ENCODE measurements at regions not wholly inside any gene's neighbourhood (a gene's known extent, or its start where the extent isn't known, plus 50 kb on each side); places are given as distances from the start of the nearest gene placed in this dataset.

DNA sequence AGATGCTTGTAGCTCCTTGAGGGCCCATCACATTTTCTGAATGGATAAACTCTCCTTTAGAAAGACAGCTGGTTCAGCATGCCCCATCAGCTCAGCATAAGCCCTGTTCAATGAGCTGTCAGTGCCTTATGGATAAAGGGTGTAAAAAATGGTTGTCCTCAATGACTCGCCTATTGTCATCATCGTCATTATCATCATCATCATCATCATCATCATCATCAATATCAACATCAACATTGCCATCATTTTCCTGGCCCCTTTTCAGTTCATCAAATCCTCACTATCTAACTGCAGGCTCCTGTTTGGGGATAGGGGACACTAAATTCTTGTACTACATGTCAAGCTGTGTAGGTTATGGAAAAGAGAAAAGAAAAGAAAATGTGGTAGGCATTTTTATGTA is 310.7 kb upstream of the MTNR1B start:
- no peak overlapping the region for H2AFZ ChIP-seq (ENCODE audit: low read depth)
- H3K27me3 ChIP-seq (ENCODE audit: insufficient read depth), result no peaks in the 10 kb centered on the region

DNA sequence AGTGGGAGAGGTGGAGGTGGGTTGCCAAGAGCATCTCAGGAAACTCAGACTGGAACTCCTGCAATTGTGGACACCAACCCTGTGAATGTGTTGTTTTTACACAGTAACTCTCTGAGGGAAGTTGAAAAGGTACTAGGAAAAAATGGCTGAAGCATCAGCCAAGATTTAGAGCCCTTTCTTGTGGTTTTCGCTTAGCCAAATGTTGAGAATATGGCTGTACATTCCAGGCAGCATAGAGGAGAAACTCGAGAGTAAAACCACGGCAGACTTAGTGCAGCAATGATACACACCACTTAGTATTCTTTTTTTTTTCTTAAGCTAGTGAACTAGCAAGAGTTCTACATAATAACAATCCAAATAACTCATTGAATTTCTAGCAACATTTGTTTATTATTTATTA is 309.7 kb upstream of the MTNR1B start:
- H3F3A ChIP-seq (replicated peaks; ENCODE audit: insufficient read depth), result no peaks in the 10 kb centered on the region
- peaks cover 0 to 4% of the 10 kb centered on the region in 2 experiments; a peak in 1 of 4 replicates for H3K4me1 ChIP-seq (ENCODE audit: control insufficient read depth in 1 of 2, insufficient read depth in 2 of 2, low read depth in 1 of 2, low read length in 1 of 2)
- H3K36me3 ChIP-seq (replicated peaks in 1 of 2; ENCODE audit: control insufficient read depth in 1 of 2, insufficient read depth in 2 of 2, low read length in 1 of 2), result no peaks in the 10 kb centered on the region
- ChIA-PET POLR2A (no interaction called here), CTCF (no interaction called here)
- no peaks in the 10 kb centered on the region for H3K79me2 ChIP-seq (ENCODE audit: insufficient read depth)
- H3K9ac ChIP-seq, result no peak overlapping the region
- H3K27ac ChIP-seq (ENCODE audit: low read depth in 2 of 2, low read length in 1 of 2), result no peak overlapping the region
- no peaks in the 10 kb centered on the region for H3K27me3 ChIP-seq (ENCODE audit: insufficient read depth)
- no peaks in the 10 kb centered on the region for H3K9me2 ChIP-seq
- H2AFZ ChIP-seq (ENCODE audit: low read depth), result no peak overlapping the region
- DNase-seq, result no peak
- H3K9me3 ChIP-seq, result no peaks in the 10 kb centered on the region
- no peak overlapping the region for H3K4me2 ChIP-seq
- TF ChIP-seq, protein P1, sequence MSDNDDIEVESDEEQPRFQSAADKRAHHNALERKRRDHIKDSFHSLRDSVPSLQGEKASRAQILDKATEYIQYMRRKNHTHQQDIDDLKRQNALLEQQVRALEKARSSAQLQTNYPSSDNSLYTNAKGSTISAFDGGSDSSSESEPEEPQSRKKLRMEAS (IDR thresholded peaks at IDR 0.05; ENCODE audit: low read depth), result no peak
- TF ChIP-seq RXRA (IDR thresholded peaks at IDR 0.05; ENCODE audit: borderline replicate concordance, low read depth) (no peak), POLR2AphosphoS5 (IDR thresholded peaks at IDR 0.05; ENCODE audit: low read depth, low read length) (no peak), TCF12 (IDR thresholded peaks at IDR 0.05) (no peak), RFX5 (IDR thresholded peaks at IDR 0.05; ENCODE audit: low read length) (no peak), MEF2A (IDR thresholded peaks at IDR 0.05; ENCODE audit: borderline replicate concordance, low read depth) (no peak), RAD21 (IDR thresholded peaks at IDR 0.05; ENCODE audit: low read length) (no peak), NRF1 (IDR thresholded peaks at IDR 0.05; ENCODE audit: low read depth, low read length) (no peak), NFIC (IDR thresholded peaks at IDR 0.05; ENCODE audit: borderline replicate concordance) (no peak), RCOR1 (IDR thresholded peaks at IDR 0.05; ENCODE audit: low read length) (no peak), GATA2 (CRISPR knock-in tag; IDR thresholded peaks at IDR 0.05) (no peak), EP300 (IDR thresholded peaks at IDR 0.05; ENCODE audit: borderline replicate concordance in 1 of 2, low read depth in 1 of 2, low read length in 1 of 2) (no peak), FOXJ3 (CRISPR knock-in tag; IDR thresholded peaks at IDR 0.05) (no peak), CTCF (IDR thresholded peaks at IDR 0.05) (no peak), FOSL2 (IDR thresholded peaks at IDR 0.05; ENCODE audit: borderline replicate concordance, low read depth) (no peak)
- whole genome bisulfite sequencing (ENCODE audit: low lambda C conversion rate), result 54% methylated on average over 3 of the region's 3 CpGs
- no peak overlapping the region for H3K4me3 ChIP-seq (ENCODE audit: low read depth in 2 of 2, low read length in 1 of 2)
- H4K20me1 ChIP-seq (ENCODE audit: insufficient read depth), result no peaks in the 10 kb centered on the region

More for the DNA sequence above, 310.7 kb upstream of the MTNR1B start:
- ChIA-PET POLR2A (no interaction called here), CTCF (no interaction called here)
- no peak for TF ChIP-seq FOSL2 (IDR thresholded peaks at IDR 0.05; ENCODE audit: borderline replicate concordance, low read depth)
- TF ChIP-seq JUND (IDR thresholded peaks at IDR 0.05), result no peak
- no peak for TF ChIP-seq TEAD4 (IDR thresholded peaks at IDR 0.05; ENCODE audit: borderline replicate concordance, insufficient read depth)
- TF ChIP-seq RXRA (IDR thresholded peaks at IDR 0.05; ENCODE audit: borderline replicate concordance, low read depth), result no peak
- no peak for TF ChIP-seq TCF12 (IDR thresholded peaks at IDR 0.05)
- no peak for TF ChIP-seq TAF1 (IDR thresholded peaks at IDR 0.05; ENCODE audit: borderline replicate concordance, low read depth, low read length)
- no peaks in the 10 kb centered on the region for H3K79me2 ChIP-seq (ENCODE audit: insufficient read depth)
- H3F3A ChIP-seq (replicated peaks; ENCODE audit: insufficient read depth), result no peaks in the 10 kb centered on the region
- H3K4me2 ChIP-seq, result no peak overlapping the region
- whole genome bisulfite sequencing (ENCODE audit: low lambda C conversion rate), result 87% methylated on average over 2 of the region's 2 CpGs
- no peak overlapping the region for H3K27ac ChIP-seq (ENCODE audit: low read depth in 2 of 2, low read length in 1 of 2)
- H4K20me1 ChIP-seq (ENCODE audit: insufficient read depth), result no peaks in the 10 kb centered on the region
- H3K4me1 ChIP-seq (ENCODE audit: control insufficient read depth in 1 of 2, insufficient read depth in 2 of 2, low read depth in 1 of 2, low read length in 1 of 2), result peaks cover 0 to 4% of the 10 kb centered on the region in 2 experiments; a peak in 2 of 4 replicates
- no peak overlapping the region for H3K4me3 ChIP-seq (ENCODE audit: low read depth in 2 of 2, low read length in 1 of 2)
- no peak overlapping the region for H3K9ac ChIP-seq
- DNase-seq, result no peak
- H3K9me3 ChIP-seq, result no peaks in the 10 kb centered on the region
- no peaks in the 10 kb centered on the region for H3K36me3 ChIP-seq (replicated peaks in 1 of 2; ENCODE audit: control insufficient read depth in 1 of 2, insufficient read depth in 2 of 2, low read length in 1 of 2)
- H3K9me2 ChIP-seq, result no peaks in the 10 kb centered on the region

All from SK-N-SH (cell line).